ENCODE measurements at regions not wholly inside any gene's neighbourhood (a gene's known extent, or its start where the extent isn't known, plus 50 kb on each side); places are given as distances from the start of the nearest gene placed in this dataset.

DNA sequence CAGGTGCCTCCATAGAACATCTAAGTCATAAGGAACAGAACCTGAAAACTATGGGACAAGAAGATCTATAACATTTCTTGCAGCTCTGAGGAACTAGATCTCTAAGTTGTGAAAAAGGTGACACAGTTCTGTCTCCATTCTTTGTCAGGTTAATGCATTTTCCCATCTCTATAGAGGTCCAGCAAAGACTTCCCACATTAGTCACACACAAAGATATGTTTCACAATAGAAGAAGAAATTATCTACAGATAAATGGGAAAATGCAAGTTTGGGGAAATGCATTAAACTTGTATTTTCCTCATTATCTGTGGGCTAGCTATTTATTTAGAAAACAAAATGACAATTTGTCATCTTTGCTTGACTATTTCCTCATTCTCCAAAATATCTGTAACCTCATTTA is 458.6 kb upstream of the PAPPA start:
- no peaks in the 10 kb centered on the region for H3K79me2 ChIP-seq (ENCODE audit: low read length)
- H3K4me1 ChIP-seq (ENCODE audit: low read length), result no peaks in the 10 kb centered on the region
- no peak overlapping the region for H3K27ac ChIP-seq (ENCODE audit: low read length)

DNA sequence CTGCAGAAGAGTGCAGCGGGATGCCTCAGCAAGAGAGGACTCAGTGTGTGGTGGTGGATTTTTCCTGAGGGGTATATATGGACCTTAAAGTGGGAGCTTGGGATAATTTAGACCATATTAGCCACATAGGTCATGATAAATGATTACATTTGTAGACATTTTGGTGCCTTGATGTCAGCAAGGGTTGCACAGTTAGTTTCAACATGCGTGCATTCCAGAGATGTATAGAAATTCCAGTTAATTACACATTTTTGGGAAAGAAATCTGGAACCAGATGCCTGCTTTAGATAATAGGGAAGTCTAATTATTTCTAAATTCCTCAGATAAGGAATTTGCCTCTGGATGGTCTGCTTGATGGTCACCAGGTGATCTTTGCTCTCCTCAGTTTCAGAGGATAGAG is 440.6 kb upstream of the PAPPA start:
- Histone ChIP-seq H3K27me3 (replicated peaks; ENCODE audit: insufficient read depth, low read length) (no peaks in the 10 kb centered on the region), H3K4me3 (ENCODE audit: low read length) (no peak overlapping the region), H3K4me1 (ENCODE audit: low read length) (no peaks in the 10 kb centered on the region), H2AFZ (ENCODE audit: low read length) (no peak overlapping the region), H3K9ac (ENCODE audit: low read length) (no peak overlapping the region), H3K9me3 (replicated peaks; ENCODE audit: insufficient read depth, low read length) (no peaks in the 10 kb centered on the region), H3F3A (ENCODE audit: insufficient read depth, low read length) (no peaks in the 10 kb centered on the region), H3K9me2 (replicated peaks; ENCODE audit: insufficient read depth, low read length) (no peaks in the 10 kb centered on the region), H3K27ac (ENCODE audit: low read length) (no peak overlapping the region), H3K36me3 (replicated peaks; ENCODE audit: insufficient read depth, low read length) (no peaks in the 10 kb centered on the region), H3K4me2 (ENCODE audit: low read depth, low read length) (no peak overlapping the region), H4K20me1 (ENCODE audit: insufficient read depth, low read length) (no peaks in the 10 kb centered on the region), H3K79me2 (ENCODE audit: low read length) (no peaks in the 10 kb centered on the region)
- no peak for DNase-seq
- TF ChIP-seq EZH2 (optimal IDR thresholded peaks at IDR 0.05; ENCODE audit: low read depth, low read length) (no peak), EZH2phosphoT487 (IDR thresholded peaks at IDR 0.05; ENCODE audit: low read length) (no peak)
- TF ChIP-seq, protein P1, sequence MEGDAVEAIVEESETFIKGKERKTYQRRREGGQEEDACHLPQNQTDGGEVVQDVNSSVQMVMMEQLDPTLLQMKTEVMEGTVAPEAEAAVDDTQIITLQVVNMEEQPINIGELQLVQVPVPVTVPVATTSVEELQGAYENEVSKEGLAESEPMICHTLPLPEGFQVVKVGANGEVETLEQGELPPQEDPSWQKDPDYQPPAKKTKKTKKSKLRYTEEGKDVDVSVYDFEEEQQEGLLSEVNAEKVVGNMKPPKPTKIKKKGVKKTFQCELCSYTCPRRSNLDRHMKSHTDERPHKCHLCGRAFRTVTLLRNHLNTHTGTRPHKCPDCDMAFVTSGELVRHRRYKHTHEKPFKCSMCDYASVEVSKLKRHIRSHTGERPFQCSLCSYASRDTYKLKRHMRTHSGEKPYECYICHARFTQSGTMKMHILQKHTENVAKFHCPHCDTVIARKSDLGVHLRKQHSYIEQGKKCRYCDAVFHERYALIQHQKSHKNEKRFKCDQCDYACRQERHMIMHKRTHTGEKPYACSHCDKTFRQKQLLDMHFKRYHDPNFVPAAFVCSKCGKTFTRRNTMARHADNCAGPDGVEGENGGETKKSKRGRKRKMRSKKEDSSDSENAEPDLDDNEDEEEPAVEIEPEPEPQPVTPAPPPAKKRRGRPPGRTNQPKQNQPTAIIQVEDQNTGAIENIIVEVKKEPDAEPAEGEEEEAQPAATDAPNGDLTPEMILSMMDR (IDR thresholded peaks at IDR 0.05; ENCODE audit: low read length), result no peak

More for the DNA sequence above, 458.6 kb upstream of the PAPPA start:
- Histone ChIP-seq H3K36me3 (replicated peaks; ENCODE audit: insufficient read depth, low read length) (no peaks in the 10 kb centered on the region), H3K4me2 (ENCODE audit: low read depth, low read length) (no peak overlapping the region), H2AFZ (ENCODE audit: low read length) (no peak overlapping the region), H3K27me3 (replicated peaks; ENCODE audit: insufficient read depth, low read length) (no peaks in the 10 kb centered on the region), H3K9ac (ENCODE audit: low read length) (no peak overlapping the region), H4K20me1 (ENCODE audit: insufficient read depth, low read length) (no peaks in the 10 kb centered on the region), H3K4me3 (ENCODE audit: low read length) (no peak overlapping the region), H3K9me2 (replicated peaks; ENCODE audit: insufficient read depth, low read length) (no peaks in the 10 kb centered on the region), H3F3A (ENCODE audit: insufficient read depth, low read length) (no peaks in the 10 kb centered on the region), H3K9me3 (replicated peaks; ENCODE audit: insufficient read depth, low read length) (no peaks in the 10 kb centered on the region)
- TF ChIP-seq EZH2phosphoT487 (IDR thresholded peaks at IDR 0.05; ENCODE audit: low read length) (no peak), EZH2 (optimal IDR thresholded peaks at IDR 0.05; ENCODE audit: low read depth, low read length) (no peak)
- TF ChIP-seq, protein P1 (IDR thresholded peaks at IDR 0.05; ENCODE audit: low read length), result no peak
- DNase-seq, result no peak

DNA sequence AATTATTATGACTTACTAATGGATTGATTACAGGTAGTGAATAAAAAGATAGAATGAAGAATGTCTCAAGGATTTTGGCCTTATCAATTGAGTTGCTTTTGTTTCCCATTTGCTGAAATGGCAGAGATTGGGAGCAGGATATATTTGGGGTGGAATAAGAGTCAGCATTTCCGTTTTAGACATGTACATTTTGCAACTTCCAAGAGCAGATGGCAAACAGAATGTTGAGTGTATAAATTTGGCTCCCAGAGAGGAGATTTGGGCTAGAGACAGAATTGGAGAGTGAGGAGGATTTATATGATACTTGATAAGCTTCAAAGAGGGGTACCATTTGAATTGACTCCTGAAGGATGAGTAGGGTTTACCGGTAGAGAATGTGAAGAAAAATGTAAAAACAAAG is 437.9 kb upstream of the PAPPA start:
- no peaks in the 10 kb centered on the region for H3K27me3 ChIP-seq (replicated peaks; ENCODE audit: insufficient read depth, low read length)
- H3K4me3 ChIP-seq (ENCODE audit: low read length), result no peak overlapping the region
- no peaks in the 10 kb centered on the region for H4K20me1 ChIP-seq (ENCODE audit: insufficient read depth, low read length)
- no peaks in the 10 kb centered on the region for H3K36me3 ChIP-seq (replicated peaks; ENCODE audit: insufficient read depth, low read length)
- no peaks in the 10 kb centered on the region for H3K79me2 ChIP-seq (ENCODE audit: low read length)
- no peak overlapping the region for H3K4me2 ChIP-seq (ENCODE audit: low read depth, low read length)
- no peaks in the 10 kb centered on the region for H3K9me3 ChIP-seq (replicated peaks; ENCODE audit: insufficient read depth, low read length)
- no peak overlapping the region for H3K9ac ChIP-seq (ENCODE audit: low read length)
- no peaks in the 10 kb centered on the region for H3K4me1 ChIP-seq (ENCODE audit: low read length)
- H3F3A ChIP-seq (ENCODE audit: insufficient read depth, low read length), result no peaks in the 10 kb centered on the region
- H2AFZ ChIP-seq (ENCODE audit: low read length), result no peak overlapping the region
- no peaks in the 10 kb centered on the region for H3K9me2 ChIP-seq (replicated peaks; ENCODE audit: insufficient read depth, low read length)
- DNase-seq, result no peak
- H3K27ac ChIP-seq (ENCODE audit: low read length), result no peak overlapping the region
- TF ChIP-seq EZH2 (optimal IDR thresholded peaks at IDR 0.05; ENCODE audit: low read depth, low read length), result no peak
- no peak for TF ChIP-seq EZH2phosphoT487 (IDR thresholded peaks at IDR 0.05; ENCODE audit: low read length)
- TF ChIP-seq, protein P1 (IDR thresholded peaks at IDR 0.05; ENCODE audit: low read length), result no peak
